Neural progenitor cell (in vitro differentiated cells): ENCODE measurements at regions not wholly inside any gene's neighbourhood (a gene's known extent, or its start where the extent isn't known, plus 50 kb on each side); places are given as distances from the start of the nearest gene placed in this dataset.

Experiments used
- CTCF ChIP-seq: fragments of 200-600 bp; sonication (generic); IDR thresholded peaks from 2 replicates; pipeline ENCODE4 v1.5.1; 2017; ENCODE audit warnings: antibody characterized with exemption, mild to moderate bottlenecking
- EZH2 ChIP-seq: fragments of 200-600 bp; sonication (generic); IDR thresholded peaks from 2 replicates; pipeline ENCODE4 v1.6.1; 2017; ENCODE audit warnings: antibody characterized with exemption, mild to moderate bottlenecking, moderate library complexity

- TF ChIP-seq EZH2: no peak
- TF ChIP-seq CTCF: no peak
Observed at GRCh38 chr2:120957905-120958304, 222.2 kb downstream of the GLI2 start.
